Gastroesophageal sphincter (tissue), 3 donors: ENCODE measurements at regions not wholly inside any gene's neighbourhood (a gene's known extent, or its start where the extent isn't known, plus 50 kb on each side); places are given as distances from the start of the nearest gene placed in this dataset.

Experiments
- EP300 ChIP-seq: sonication (generic); formaldehyde crosslinking; IDR thresholded peaks from one replicate; pipeline ENCODE4 v1.6.1; 2017; ENCODE audit warnings: antibody characterized with exemption, mild to moderate bottlenecking
- POLR2A ChIP-seq, 2 donors: fragments of 450-650 bp; IDR thresholded peaks; one replicate each; pipeline ENCODE4 v1.6.1; 2017; ENCODE audit warnings: antibody characterized with exemption in 2 of 2, mild to moderate bottlenecking in 2 of 2, moderate library complexity in 1 of 2
- POLR2AphosphoS5 ChIP-seq: sonication (generic); formaldehyde crosslinking; IDR thresholded peaks from one replicate; pipeline ENCODE4 v1.6.1; 2017; ENCODE audit warnings: antibody characterized with exemption
- TF ChIP-seq, protein P1 (sequence below), 4 experiments: fragments of 200-600 bp in 2 of 4; fragments of 450-650 bp in 2 of 4; sonication (generic) in 1 of 4; IDR thresholded peaks; one replicate each; pipeline ENCODE4 v1.5.1; 2017 to 2019; ENCODE audit warnings: antibody characterized with exemption in 4 of 4, mild to moderate bottlenecking in 2 of 4, moderate library complexity in 2 of 4

DNA sequence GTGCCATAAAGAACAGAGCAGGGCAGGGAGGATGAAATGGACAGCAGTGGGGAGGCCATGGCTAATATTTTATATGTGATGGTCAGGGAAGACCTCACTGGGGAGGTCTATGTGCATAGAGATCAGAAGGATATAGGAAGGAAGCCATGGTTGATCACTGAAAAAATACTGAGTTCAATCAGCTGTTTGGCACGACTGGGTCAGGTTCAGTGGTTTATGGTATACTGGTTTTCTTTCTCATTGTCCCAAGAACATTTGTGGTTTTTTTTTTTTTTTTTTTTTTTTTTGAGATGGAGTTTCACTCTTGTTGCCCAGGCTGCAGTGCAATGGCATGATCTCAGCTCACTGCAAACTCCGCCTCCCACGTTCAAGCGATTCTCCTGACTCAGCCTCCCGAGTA lies 78.3 kb upstream of the TIAM2 start:
- TF ChIP-seq, protein P1, sequence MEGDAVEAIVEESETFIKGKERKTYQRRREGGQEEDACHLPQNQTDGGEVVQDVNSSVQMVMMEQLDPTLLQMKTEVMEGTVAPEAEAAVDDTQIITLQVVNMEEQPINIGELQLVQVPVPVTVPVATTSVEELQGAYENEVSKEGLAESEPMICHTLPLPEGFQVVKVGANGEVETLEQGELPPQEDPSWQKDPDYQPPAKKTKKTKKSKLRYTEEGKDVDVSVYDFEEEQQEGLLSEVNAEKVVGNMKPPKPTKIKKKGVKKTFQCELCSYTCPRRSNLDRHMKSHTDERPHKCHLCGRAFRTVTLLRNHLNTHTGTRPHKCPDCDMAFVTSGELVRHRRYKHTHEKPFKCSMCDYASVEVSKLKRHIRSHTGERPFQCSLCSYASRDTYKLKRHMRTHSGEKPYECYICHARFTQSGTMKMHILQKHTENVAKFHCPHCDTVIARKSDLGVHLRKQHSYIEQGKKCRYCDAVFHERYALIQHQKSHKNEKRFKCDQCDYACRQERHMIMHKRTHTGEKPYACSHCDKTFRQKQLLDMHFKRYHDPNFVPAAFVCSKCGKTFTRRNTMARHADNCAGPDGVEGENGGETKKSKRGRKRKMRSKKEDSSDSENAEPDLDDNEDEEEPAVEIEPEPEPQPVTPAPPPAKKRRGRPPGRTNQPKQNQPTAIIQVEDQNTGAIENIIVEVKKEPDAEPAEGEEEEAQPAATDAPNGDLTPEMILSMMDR (IDR thresholded peaks at IDR 0.05) = no peak
- no peak for TF ChIP-seq POLR2A (IDR thresholded peaks at IDR 0.05)
- no peak for TF ChIP-seq POLR2AphosphoS5
- TF ChIP-seq EP300 = no peak
